Thyroid gland (tissue), 4 donors: ENCODE measurements at regions not wholly inside any gene's neighbourhood (a gene's known extent, or its start where the extent isn't known, plus 50 kb on each side); places are given as distances from the start of the nearest gene placed in this dataset.

Experiments
- DNase-seq, 2 donors: peaks; one replicate each; pipeline ENCODE4 v3.0.0-alpha.2; 2019
- H3K27ac ChIP-seq, 3 donors: fragments of 200-600 bp; sonication (generic); 1 replicate in 2 of 3; 2 replicates in 1 of 3; pipeline ENCODE4 v1.5.1; 2016 to 2019; ENCODE audit warnings: mild to moderate bottlenecking in 1 of 3, moderate library complexity in 1 of 3
- H3K27me3 ChIP-seq: fragments of 200-600 bp; sonication (generic); one replicate; pipeline ENCODE4 v1.5.1; 2019
- H3K36me3 ChIP-seq, 2 donors: fragments of 200-600 bp; sonication (generic); one replicate each; pipeline ENCODE4 v1.5.1; 2016 to 2019
- H3K4me1 ChIP-seq, 2 donors: fragments of 200-600 bp; sonication (generic); one replicate each; pipeline ENCODE4 v1.5.1; 2017 to 2019
- H3K4me3 ChIP-seq, 3 donors: fragments of 200-600 bp; sonication (generic); replicated peaks in 1 of 3; 1 replicate in 2 of 3; 2 replicates in 1 of 3; pipeline ENCODE4 v1.5.1; 2016; ENCODE audit warnings: mild to moderate bottlenecking in 1 of 3
- H3K9me3 ChIP-seq: fragments of 200-600 bp; sonication (generic); one replicate; pipeline ENCODE4 v1.5.1; 2017
- CTCF ChIP-seq, 6 experiments: fragments of 200-600 bp in 3 of 6; fragments of 450-650 bp in 3 of 6; sonication (generic) in 3 of 6; IDR thresholded peaks; one replicate each; pipeline ENCODE4 v1.5.1; 2016 to 2019; ENCODE audit warnings: antibody characterized with exemption in 6 of 6, mild to moderate bottlenecking in 2 of 6, inconsistent platforms in 1 of 6, moderate library complexity in 1 of 6
- POLR2A ChIP-seq, 2 donors: fragments of 450-650 bp; IDR thresholded peaks; one replicate each; pipeline ENCODE4 v1.6.1; 2017; ENCODE audit warnings: antibody characterized with exemption in 2 of 2, mild to moderate bottlenecking in 2 of 2, moderate library complexity in 1 of 2
- WGBS, 2 donors: methylation state at CpG; one replicate each; pipeline ENCODE4 v1.1.5; 2017; 5-methylcytosine and 5-hydroxymethylcytosine counted together
- intact Hi-C: fragments of 100-400 bp; cut with DNase I; formaldehyde crosslinking; loops from one replicate; pipeline ENCODE4 v1.15.1; 2023

GRCh38 chr10:128516180-128516579 lies 390.0 kb upstream of the MKI67 start:
- intact Hi-C loops, result no loop called here
- 81 to 84% methylated on average over 3 of the region's 3 CpGs for WGBS, 2 donors
- TF ChIP-seq POLR2A (IDR thresholded peaks at IDR 0.05) (no peak), CTCF (IDR thresholded peaks at IDR 0.05) (no peak)

DNA sequence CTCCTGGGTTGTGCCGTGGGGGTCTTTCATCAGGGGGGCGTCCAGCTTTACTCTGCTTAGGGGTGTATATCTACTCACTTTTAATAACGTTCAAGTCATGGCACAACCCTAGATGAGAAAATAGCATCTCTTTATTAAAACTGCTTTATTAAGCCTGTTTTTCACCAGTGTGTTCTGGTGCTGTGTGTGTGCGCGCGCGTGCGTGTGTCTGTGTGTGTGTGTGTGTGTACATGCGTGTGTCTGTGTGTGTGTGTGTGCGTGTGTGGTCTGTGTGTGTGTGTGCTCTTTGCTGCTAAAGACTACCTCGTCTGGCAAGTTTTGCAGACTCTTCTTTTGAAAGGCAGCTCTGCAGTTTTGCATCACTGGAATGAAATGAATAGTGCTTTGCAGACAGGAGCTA lies 390.9 kb upstream of the MKI67 start:
- Histone ChIP-seq H3K4me3 (no peak overlapping the region), H3K9me3 (no peaks in the 10 kb centered on the region), H3K4me1 (no peaks in the 10 kb centered on the region), H3K27me3 (no peaks in the 10 kb centered on the region), H3K27ac (no peak overlapping the region), H3K36me3 (no peaks in the 10 kb centered on the region)
- TF ChIP-seq POLR2A (IDR thresholded peaks at IDR 0.05) (no peak), CTCF (IDR thresholded peaks at IDR 0.05) (no peak)
- 82 to 83% methylated on average over 11 of the region's 11 CpGs for WGBS, 2 donors
- DNase-seq, result no peak
- intact Hi-C loops, result no loop called here

More at GRCh38 chr10:128516180-128516579, 390.0 kb upstream of the MKI67 start:
- no peaks in the 10 kb centered on the region for H3K4me1 ChIP-seq
- no peaks in the 10 kb centered on the region for H3K36me3 ChIP-seq
- H3K27me3 ChIP-seq, result no peaks in the 10 kb centered on the region
- H3K4me3 ChIP-seq, result no peak overlapping the region
- no peaks in the 10 kb centered on the region for H3K9me3 ChIP-seq
- DNase-seq, result no peak
- H3K27ac ChIP-seq, result no peak overlapping the region

- Histone ChIP-seq H3K9me3 (no peaks in the 10 kb centered on the region), H3K4me1 (no peaks in the 10 kb centered on the region), H3K27me3 (no peaks in the 10 kb centered on the region), H3K36me3 (no peaks in the 10 kb centered on the region), H3K27ac (no peak overlapping the region), H3K4me3 (no peak overlapping the region)
- intact Hi-C loops, result no loop called here
- WGBS, 2 donors, result 62 to 69% methylated on average over 11 of the region's 11 CpGs
- no peak for TF ChIP-seq CTCF (IDR thresholded peaks at IDR 0.05)
- TF ChIP-seq POLR2A (IDR thresholded peaks at IDR 0.05), result no peak
- no peak for DNase-seq
Measured at GRCh38 chr10:128518000-128518399, 391.8 kb upstream of the MKI67 start.

GRCh38 chr10:128519581-128519980 lies 393.4 kb upstream of the MKI67 start:
- no peak overlapping the region for H3K27ac ChIP-seq
- H3K4me3 ChIP-seq, result no peak overlapping the region
- intact Hi-C loops, result no loop called here
- H3K27me3 ChIP-seq, result no peaks in the 10 kb centered on the region
- no peaks in the 10 kb centered on the region for H3K36me3 ChIP-seq
- WGBS, 2 donors, result 65 to 67% methylated on average over 4 to 5 of the region's 6 CpGs
- H3K9me3 ChIP-seq, result no peaks in the 10 kb centered on the region
- no peak for DNase-seq
- no peaks in the 10 kb centered on the region for H3K4me1 ChIP-seq
- TF ChIP-seq CTCF (IDR thresholded peaks at IDR 0.05) (no peak), POLR2A (IDR thresholded peaks at IDR 0.05) (no peak)

- no peak for TF ChIP-seq POLR2A (IDR thresholded peaks at IDR 0.05)
- no peak for TF ChIP-seq CTCF (IDR thresholded peaks at IDR 0.05)
- WGBS, 2 donors, result 91% methylated on average over 11 of the region's 11 CpGs
- no peak for DNase-seq
- Histone ChIP-seq H3K4me3 (no peak overlapping the region), H3K27ac (no peak overlapping the region), H3K27me3 (no peaks in the 10 kb centered on the region), H3K36me3 (no peaks in the 10 kb centered on the region), H3K9me3 (no peaks in the 10 kb centered on the region), H3K4me1 (no peaks in the 10 kb centered on the region)
- intact Hi-C loops, result no loop called here
Measured at GRCh38 chr10:128520211-128520815, 394.1 kb upstream of the MKI67 start.
